GM23248 (cell line): ENCODE measurements at regions not wholly inside any gene's neighbourhood (a gene's known extent, or its start where the extent isn't known, plus 50 kb on each side); places are given as distances from the start of the nearest gene placed in this dataset.

ENCODE experiments used
- DNase-seq: peaks from one replicate; pipeline ENCODE4 v3.0.0-alpha.2; 2015
- H2AFZ ChIP-seq: fragments of 200-600 bp; sonication (generic); 2 replicates; pipeline ENCODE4 v1.6.1; 2016; ENCODE audit warnings: antibody characterized with exemption
- H3F3A ChIP-seq: fragments of 200-600 bp; sonication (generic); 2 replicates; pipeline ENCODE4 v1.6.1; 2016; ENCODE audit warnings: mild to moderate bottlenecking, antibody characterized with exemption, mixed run types; ENCODE audit not compliant: insufficient read depth
- H3K27ac ChIP-seq: fragments of 200-600 bp; sonication (generic); 2 replicates; pipeline ENCODE4 v1.5.1; 2016; ENCODE audit warnings: mild to moderate bottlenecking
- H3K27me3 ChIP-seq: fragments of 200-600 bp; sonication (generic); replicated peaks from 2 replicates; pipeline ENCODE4 v1.6.1; 2016; ENCODE audit warnings: mild to moderate bottlenecking; ENCODE audit not compliant: insufficient read depth
- H3K36me3 ChIP-seq: fragments of 200-600 bp; sonication (generic); 2 replicates; pipeline ENCODE4 v1.6.1; 2016; ENCODE audit warnings: low read depth, mild to moderate bottlenecking
- H3K4me1 ChIP-seq: fragments of 200-600 bp; sonication (generic); 2 replicates; pipeline ENCODE4 v1.6.1; 2016; ENCODE audit warnings: mild to moderate bottlenecking; ENCODE audit not compliant: insufficient read depth
- H3K4me2 ChIP-seq: fragments of 200-600 bp; sonication (generic); one replicate; pipeline ENCODE4 v1.6.1; 2016; ENCODE audit warnings: mild to moderate bottlenecking; ENCODE audit not compliant: unreplicated experiment
- H3K4me3 ChIP-seq: fragments of 200-600 bp; sonication (generic); 2 replicates; pipeline ENCODE4 v1.5.1; 2016; ENCODE audit warnings: mild to moderate bottlenecking
- H3K79me2 ChIP-seq: fragments of 200-600 bp; sonication (generic); 2 replicates; pipeline ENCODE4 v1.6.1; 2016; ENCODE audit warnings: mild to moderate bottlenecking; ENCODE audit not compliant: insufficient read depth
- H3K9ac ChIP-seq: fragments of 200-600 bp; sonication (generic); 2 replicates; pipeline ENCODE4 v1.6.1; 2016; ENCODE audit warnings: mild to moderate bottlenecking
- H3K9me2 ChIP-seq: fragments of 200-600 bp; sonication (generic); 2 replicates; pipeline ENCODE4 v1.6.1; 2016; ENCODE audit warnings: mixed run types, mild to moderate bottlenecking, moderate library complexity; ENCODE audit not compliant: insufficient read depth
- H3K9me3 ChIP-seq: fragments of 200-600 bp; sonication (generic); one replicate; pipeline ENCODE4 v1.6.1; 2017; ENCODE audit warnings: low read depth
- H4K20me1 ChIP-seq: fragments of 200-600 bp; sonication (generic); 2 replicates; pipeline ENCODE4 v1.6.0; 2016; ENCODE audit not compliant: insufficient read depth
- EZH2 ChIP-seq: fragments of 200-600 bp; sonication (generic); IDR thresholded peaks from 2 replicates; pipeline ENCODE4 v1.6.1; 2018; ENCODE audit warnings: antibody characterized with exemption, mild to moderate bottlenecking; ENCODE audit not compliant: insufficient read depth, poor library complexity, severe bottlenecking
- EZH2phosphoT487 ChIP-seq: fragments of 200-600 bp; sonication (generic); IDR thresholded peaks from 2 replicates; pipeline ENCODE4 v1.6.1; 2018; ENCODE audit warnings: antibody characterized with exemption, moderate library complexity, mild to moderate bottlenecking, low read depth; ENCODE audit not compliant: insufficient read depth
- WGBS, 2 experiments: methylation state at CpG; one replicate each; pipeline ENCODE4 v1.1.6; 2015 to 2017; ENCODE audit warnings: low lambda C conversion rate in 2 of 2, low coverage in 1 of 2; ENCODE audit errors: missing lambda C conversion rate in 2 of 2; 5-methylcytosine and 5-hydroxymethylcytosine counted together
- in situ Hi-C: fragments of 300-500 bp; cut with MboI; formaldehyde crosslinking; loops from 2 replicates; pipeline ENCODE4 v1.15.0; 2020

GRCh38 chrX:30971774-30972603, 82.9 kb upstream of the TAB3 start:
- no peaks in the 10 kb centered on the region for H3K27me3 ChIP-seq
- no peaks in the 10 kb centered on the region for H3K4me1 ChIP-seq
- no peak overlapping the region for H3K27ac ChIP-seq
- WGBS, 2 experiments, result 1 to 2% methylated on average over 10 of the region's 10 CpGs
- H3K79me2 ChIP-seq, result no peaks in the 10 kb centered on the region
- peak overlapping the region; percentile 80 for H2AFZ ChIP-seq
- DNase-seq, result peak; percentile 66
- no peaks in the 10 kb centered on the region for H3K9me3 ChIP-seq
- no peaks in the 10 kb centered on the region for H3F3A ChIP-seq
- H3K4me3 ChIP-seq, result peak overlapping the region; percentile 62
- H3K36me3 ChIP-seq, result no peaks in the 10 kb centered on the region
- H3K9me2 ChIP-seq, result no peaks in the 10 kb centered on the region
- no peaks in the 10 kb centered on the region for H4K20me1 ChIP-seq
- H3K9ac ChIP-seq, result 0 out of 2 replicates have a peak overlapping the region, but pooled peaks have one; percentile 10
- TF ChIP-seq EZH2phosphoT487 (no peak), EZH2 (no peak)
- in situ Hi-C loops, result no loop called here
- H3K4me2 ChIP-seq, result peak overlapping the region; percentile 59

GRCh38 chrX:30967516-30967915, 78.5 kb upstream of the TAB3 start:
- Histone ChIP-seq H3K27ac (no peak overlapping the region), H3K4me2 (no peak overlapping the region), H3K9me2 (no peaks in the 10 kb centered on the region), H3K36me3 (no peaks in the 10 kb centered on the region), H3K79me2 (no peaks in the 10 kb centered on the region), H3F3A (no peaks in the 10 kb centered on the region), H4K20me1 (no peaks in the 10 kb centered on the region), H3K9me3 (no peaks in the 10 kb centered on the region), H3K9ac (no peak overlapping the region), H3K27me3 (no peaks in the 10 kb centered on the region), H3K4me1 (no peaks in the 10 kb centered on the region), H3K4me3 (no peak overlapping the region), H2AFZ (no peak overlapping the region)
- no peak for TF ChIP-seq EZH2
- no peak for TF ChIP-seq EZH2phosphoT487
- DNase-seq, result no peak
- WGBS, 2 experiments, result 60 to 76% methylated on average over 4 of the region's 4 CpGs
- in situ Hi-C loops, result no loop called here

GRCh38 chrX:30965767-30966166, 76.7 kb upstream of the TAB3 start:
- Histone ChIP-seq H3F3A (no peaks in the 10 kb centered on the region), H3K9me3 (no peaks in the 10 kb centered on the region), H3K27ac (no peak overlapping the region), H2AFZ (no peak overlapping the region), H3K36me3 (no peaks in the 10 kb centered on the region), H3K9me2 (no peaks in the 10 kb centered on the region), H3K79me2 (no peaks in the 10 kb centered on the region), H3K4me3 (no peak overlapping the region), H4K20me1 (no peaks in the 10 kb centered on the region), H3K27me3 (no peaks in the 10 kb centered on the region), H3K4me1 (no peaks in the 10 kb centered on the region), H3K9ac (no peak overlapping the region), H3K4me2 (no peak overlapping the region)
- WGBS, 2 experiments, result 18 to 25% methylated on average over 5 of the region's 5 CpGs
- no peak for DNase-seq
- in situ Hi-C loops, result no loop called here
- TF ChIP-seq EZH2 (no peak), EZH2phosphoT487 (no peak)

GRCh38 chrX:30961387-30962174, 72.5 kb upstream of the TAB3 start:
- H2AFZ ChIP-seq, result no peak overlapping the region
- no peaks in the 10 kb centered on the region for H3F3A ChIP-seq
- H4K20me1 ChIP-seq, result no peaks in the 10 kb centered on the region
- no peaks in the 10 kb centered on the region for H3K36me3 ChIP-seq
- TF ChIP-seq EZH2phosphoT487 (no peak), EZH2 (no peak)
- no peak for DNase-seq
- H3K79me2 ChIP-seq, result no peaks in the 10 kb centered on the region
- no peaks in the 10 kb centered on the region for H3K4me1 ChIP-seq
- no peak overlapping the region for H3K27ac ChIP-seq
- H3K9me2 ChIP-seq, result no peaks in the 10 kb centered on the region
- no peaks in the 10 kb centered on the region for H3K27me3 ChIP-seq
- no peak overlapping the region for H3K9ac ChIP-seq
- 0 to 3% methylated on average over 2 of the region's 2 CpGs for WGBS, 2 experiments
- in situ Hi-C loops, result no loop called here
- H3K4me3 ChIP-seq, result no peak overlapping the region
- H3K9me3 ChIP-seq, result no peaks in the 10 kb centered on the region
- H3K4me2 ChIP-seq, result no peak overlapping the region
